GM12875 (cell line): ENCODE measurements at regions not wholly inside any gene's neighbourhood (a gene's known extent, or its start where the extent isn't known, plus 50 kb on each side); places are given as distances from the start of the nearest gene placed in this dataset.

Experiments
- H3K4me3 ChIP-seq: one replicate; pipeline ENCODE4 v1.5.1; 2011; ENCODE audit warnings: low read depth, low read length, control low read depth
- TF ChIP-seq, protein P1 (sequence below): IDR thresholded peaks from 2 replicates; pipeline ENCODE4 v1.5.1; 2011; ENCODE audit warnings: low read depth, mild to moderate bottlenecking, control low read depth, inconsistent platforms, low read length, moderate library complexity, borderline replicate concordance; ENCODE audit not compliant: insufficient read depth

DNA sequence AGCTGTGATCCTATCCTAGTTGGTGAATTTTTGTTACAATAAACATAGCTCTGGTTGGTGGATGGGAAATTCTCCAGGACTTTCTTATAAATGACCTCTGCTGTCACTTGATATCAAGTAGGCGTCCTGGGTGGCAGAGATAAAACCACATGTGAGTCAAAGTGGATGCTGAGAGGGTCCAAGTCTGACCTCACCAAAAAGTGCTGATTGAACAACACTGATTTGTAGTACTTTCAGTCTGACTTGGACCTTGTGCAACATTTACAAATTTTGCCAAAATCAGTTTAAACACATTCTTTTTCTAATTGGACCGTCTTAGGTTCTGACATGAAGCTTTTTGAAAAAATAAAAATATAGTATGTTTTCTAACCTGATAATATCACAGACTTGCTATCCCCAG is 585.6 kb downstream of the GALC start:
- TF ChIP-seq, protein P1, sequence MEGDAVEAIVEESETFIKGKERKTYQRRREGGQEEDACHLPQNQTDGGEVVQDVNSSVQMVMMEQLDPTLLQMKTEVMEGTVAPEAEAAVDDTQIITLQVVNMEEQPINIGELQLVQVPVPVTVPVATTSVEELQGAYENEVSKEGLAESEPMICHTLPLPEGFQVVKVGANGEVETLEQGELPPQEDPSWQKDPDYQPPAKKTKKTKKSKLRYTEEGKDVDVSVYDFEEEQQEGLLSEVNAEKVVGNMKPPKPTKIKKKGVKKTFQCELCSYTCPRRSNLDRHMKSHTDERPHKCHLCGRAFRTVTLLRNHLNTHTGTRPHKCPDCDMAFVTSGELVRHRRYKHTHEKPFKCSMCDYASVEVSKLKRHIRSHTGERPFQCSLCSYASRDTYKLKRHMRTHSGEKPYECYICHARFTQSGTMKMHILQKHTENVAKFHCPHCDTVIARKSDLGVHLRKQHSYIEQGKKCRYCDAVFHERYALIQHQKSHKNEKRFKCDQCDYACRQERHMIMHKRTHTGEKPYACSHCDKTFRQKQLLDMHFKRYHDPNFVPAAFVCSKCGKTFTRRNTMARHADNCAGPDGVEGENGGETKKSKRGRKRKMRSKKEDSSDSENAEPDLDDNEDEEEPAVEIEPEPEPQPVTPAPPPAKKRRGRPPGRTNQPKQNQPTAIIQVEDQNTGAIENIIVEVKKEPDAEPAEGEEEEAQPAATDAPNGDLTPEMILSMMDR: no peak
- H3K4me3 ChIP-seq: no peak overlapping the region

DNA sequence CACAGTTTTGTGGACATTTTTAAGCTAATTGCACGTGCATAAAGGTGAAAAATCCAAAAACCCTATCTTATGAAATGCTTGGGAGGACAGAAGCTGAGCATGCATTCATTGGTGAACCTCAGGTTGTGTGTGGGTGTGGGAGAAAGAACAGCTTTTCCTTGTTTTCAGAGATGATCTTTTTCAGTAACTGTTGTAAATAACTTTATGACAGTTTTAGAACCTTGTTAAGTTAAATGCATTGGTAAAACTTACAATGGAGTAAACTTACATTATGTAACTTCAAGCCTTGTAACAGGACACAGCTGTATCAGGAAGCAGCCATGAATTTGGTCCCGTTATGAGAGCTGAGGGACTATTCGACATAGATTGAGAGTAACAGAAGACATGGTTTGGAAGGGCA is 587.4 kb downstream of the GALC start:
- no peak overlapping the region for H3K4me3 ChIP-seq
- TF ChIP-seq, protein P1: no peak

DNA sequence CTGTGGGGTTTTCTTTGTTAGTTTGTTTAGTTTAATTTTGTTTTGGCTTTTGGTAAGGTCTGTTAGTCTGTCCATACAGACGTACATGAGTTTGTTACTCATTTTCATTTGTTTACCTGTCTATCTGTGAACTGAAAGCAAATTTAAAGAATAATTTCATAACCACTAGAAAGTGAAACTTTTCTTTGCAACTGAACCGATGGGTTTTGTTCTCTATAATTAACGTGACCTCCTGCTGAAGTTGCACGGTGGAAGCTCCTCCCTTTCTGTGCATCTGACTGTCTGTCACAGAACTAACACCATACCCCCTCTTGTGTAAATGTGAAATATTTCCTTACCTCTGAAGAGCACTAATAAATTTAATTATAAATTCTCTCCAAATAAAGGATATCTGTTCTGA is 595.5 kb downstream of the GALC start:
- no peak overlapping the region for H3K4me3 ChIP-seq
- TF ChIP-seq, protein P1: no peak

DNA sequence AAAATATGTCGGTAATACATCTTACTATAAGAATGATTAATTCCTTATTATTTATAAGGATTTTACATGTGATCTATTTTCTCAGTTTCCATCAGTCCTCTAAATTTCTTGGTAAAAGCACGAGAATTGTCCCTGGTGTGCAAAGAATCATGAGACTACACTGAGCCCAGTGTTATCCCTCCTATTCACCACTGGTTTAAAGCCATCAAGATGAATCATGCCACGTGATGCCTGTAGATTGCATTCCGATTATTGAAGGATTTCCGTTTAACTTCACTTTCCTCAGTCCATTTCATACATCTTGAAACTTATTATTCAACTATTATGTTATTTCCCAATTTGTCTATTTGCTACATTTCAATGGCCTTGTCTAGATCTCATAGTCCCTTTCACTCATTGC is 601.9 kb downstream of the GALC start:
- no peak overlapping the region for H3K4me3 ChIP-seq
- TF ChIP-seq, protein P1: no peak

DNA sequence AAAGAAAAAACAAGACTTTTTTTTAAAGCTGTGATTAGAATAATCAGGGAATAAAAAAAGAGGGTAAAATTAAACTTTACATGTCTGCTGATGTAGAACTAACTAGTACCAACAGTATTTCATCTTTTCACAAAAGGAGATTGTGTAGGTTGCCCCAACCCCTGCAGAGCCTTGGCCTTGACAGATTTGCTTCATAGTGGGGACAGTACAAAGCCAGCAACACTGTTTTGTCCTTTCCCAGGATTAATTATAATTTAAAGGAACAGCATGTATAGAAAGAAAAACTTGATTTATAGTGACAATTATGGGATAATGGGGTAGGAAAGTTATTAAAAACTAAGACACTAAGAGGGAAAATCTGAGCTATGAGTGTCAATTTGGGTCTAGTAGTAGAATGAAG is 604.0 kb downstream of the GALC start:
- H3K4me3 ChIP-seq: no peak overlapping the region
- TF ChIP-seq, protein P1: no peak

DNA sequence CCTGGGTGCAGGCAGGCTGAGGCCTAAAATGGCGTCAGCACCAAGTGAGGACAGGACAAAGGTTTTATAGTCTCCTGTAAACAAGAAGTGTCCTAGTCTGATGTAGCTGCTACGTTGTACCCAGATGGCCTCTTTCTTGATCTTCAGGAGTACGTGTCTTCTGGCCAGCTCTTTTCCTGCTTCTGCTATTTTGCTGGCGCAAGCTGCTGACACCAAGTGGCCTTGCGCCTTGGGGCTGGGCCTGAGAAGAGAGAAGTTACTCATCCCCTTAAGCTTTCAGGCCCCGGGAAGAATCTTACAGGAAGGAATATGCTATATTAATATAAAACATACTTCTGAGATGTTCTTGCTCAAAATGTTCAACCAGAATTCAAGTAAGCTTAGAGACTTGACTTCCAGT is 605.2 kb downstream of the GALC start:
- TF ChIP-seq, protein P1: no peak
- no peak overlapping the region for H3K4me3 ChIP-seq

DNA sequence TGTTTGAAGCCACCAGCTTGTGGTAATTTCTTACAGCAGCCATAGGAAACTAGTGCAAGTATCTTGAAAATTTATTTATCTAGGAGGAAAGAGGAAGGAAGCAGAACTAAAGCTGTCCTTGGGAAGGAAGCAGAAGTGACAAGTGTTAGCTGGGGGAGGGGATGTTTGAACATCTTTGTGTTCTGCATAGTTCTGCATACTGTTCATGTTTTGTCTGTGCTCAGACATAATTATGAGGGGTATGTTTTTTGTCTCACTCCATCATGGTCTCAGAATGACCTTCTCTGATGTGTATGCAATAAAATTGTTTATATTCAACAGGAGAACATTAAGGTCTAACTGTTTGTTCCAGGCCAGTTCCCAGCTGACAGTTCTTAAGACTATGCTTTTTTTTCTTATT is 606.5 kb downstream of the GALC start:
- H3K4me3 ChIP-seq: no peak overlapping the region
- TF ChIP-seq, protein P1: no peak
